Left lung (tissue), 4 donors: ENCODE measurements at regions not wholly inside any gene's neighbourhood (a gene's known extent, or its start where the extent isn't known, plus 50 kb on each side); places are given as distances from the start of the nearest gene placed in this dataset.

Experiments
- ATAC-seq: fragments of 200-7000 bp; cut with Tn5 transposase; one replicate; pipeline ENCODE4 v1.9.1; 2020; ENCODE audit warnings: moderate library complexity
- DNase-seq, 4 donors: peaks; one replicate each; pipeline ENCODE4 v3.0.0-alpha.2; 2013 to 2020
- H3K27ac ChIP-seq, 2 donors: fragments of 200-600 bp; sonication (generic) in 1 of 2; one replicate each; pipeline versions ENCODE4 v1.5.0 to v1.8.0; 2020 to 2021
- H3K27me3 ChIP-seq, 2 donors: fragments of 200-600 bp; sonication (generic) in 1 of 2; one replicate each; pipeline versions ENCODE4 v1.5.0 to v1.8.0; 2020 to 2021
- H3K36me3 ChIP-seq, 2 donors: fragments of 200-600 bp; sonication (generic) in 1 of 2; one replicate each; pipeline versions ENCODE4 v1.5.0 to v1.8.0; 2020 to 2021
- H3K4me1 ChIP-seq, 2 donors: fragments of 200-600 bp; one replicate each; pipeline ENCODE4 v1.8.0; 2021
- H3K4me3 ChIP-seq, 2 donors: fragments of 200-600 bp; sonication (generic) in 1 of 2; one replicate each; pipeline versions ENCODE4 v1.5.0 to v1.8.0; 2020 to 2021; ENCODE audit warnings: mild to moderate bottlenecking in 1 of 2
- H3K9me3 ChIP-seq, 2 donors: fragments of 200-600 bp; sonication (generic) in 1 of 2; one replicate each; pipeline versions ENCODE4 v1.5.0 to v1.8.0; 2020 to 2021
- intact Hi-C, 2 donors: fragments of 100-400 bp; cut with DNase I; formaldehyde crosslinking; loops; one replicate each; pipeline versions ENCODE4 v1.11.2 to v1.14.2; 2022
- TF ChIP-seq, protein P1 (sequence below), 2 donors: fragments of 200-600 bp; sonication (generic) in 1 of 2; IDR thresholded peaks; one replicate each; pipeline versions ENCODE4 v1.5.0 to v1.8.0; 2021; ENCODE audit warnings: antibody characterized with exemption in 2 of 2
- donor health status: DM: no; HTN: yes; CAD: no.
- donor health status: DM: no; HTN: no; CAD: no.

DNA sequence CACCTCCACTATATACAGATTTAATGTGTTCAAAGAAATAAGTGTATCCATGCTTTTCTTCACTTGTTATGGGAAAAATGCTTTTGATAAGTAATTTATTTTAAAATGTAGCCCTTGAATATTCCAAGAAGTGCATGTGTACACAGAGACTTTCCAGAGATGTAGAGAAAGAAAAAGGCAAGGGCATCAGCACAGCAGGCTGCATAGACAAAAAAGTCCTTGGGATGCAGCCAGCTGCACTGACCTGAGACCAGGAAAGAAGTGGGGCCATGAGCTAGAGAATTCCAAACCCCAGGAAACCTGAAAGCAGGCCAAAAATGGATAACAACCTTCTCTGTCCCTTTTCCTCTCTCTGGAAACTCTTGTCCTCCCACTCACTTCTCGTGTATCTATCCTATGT, 51.6 kb upstream of the PRDM8 start:
- DNase-seq = no peak
- Histone ChIP-seq H3K4me3 (no peak overlapping the region), H3K27ac (no peak overlapping the region), H3K27me3 (no peaks in the 10 kb centered on the region), H3K4me1 (peaks cover 0 to 23% of the 10 kb centered on the region in 2 donors), H3K36me3 (no peaks in the 10 kb centered on the region), H3K9me3 (no peaks in the 10 kb centered on the region)
- ATAC-seq = no peak
- intact Hi-C loops = no loop called here
- TF ChIP-seq, protein P1, sequence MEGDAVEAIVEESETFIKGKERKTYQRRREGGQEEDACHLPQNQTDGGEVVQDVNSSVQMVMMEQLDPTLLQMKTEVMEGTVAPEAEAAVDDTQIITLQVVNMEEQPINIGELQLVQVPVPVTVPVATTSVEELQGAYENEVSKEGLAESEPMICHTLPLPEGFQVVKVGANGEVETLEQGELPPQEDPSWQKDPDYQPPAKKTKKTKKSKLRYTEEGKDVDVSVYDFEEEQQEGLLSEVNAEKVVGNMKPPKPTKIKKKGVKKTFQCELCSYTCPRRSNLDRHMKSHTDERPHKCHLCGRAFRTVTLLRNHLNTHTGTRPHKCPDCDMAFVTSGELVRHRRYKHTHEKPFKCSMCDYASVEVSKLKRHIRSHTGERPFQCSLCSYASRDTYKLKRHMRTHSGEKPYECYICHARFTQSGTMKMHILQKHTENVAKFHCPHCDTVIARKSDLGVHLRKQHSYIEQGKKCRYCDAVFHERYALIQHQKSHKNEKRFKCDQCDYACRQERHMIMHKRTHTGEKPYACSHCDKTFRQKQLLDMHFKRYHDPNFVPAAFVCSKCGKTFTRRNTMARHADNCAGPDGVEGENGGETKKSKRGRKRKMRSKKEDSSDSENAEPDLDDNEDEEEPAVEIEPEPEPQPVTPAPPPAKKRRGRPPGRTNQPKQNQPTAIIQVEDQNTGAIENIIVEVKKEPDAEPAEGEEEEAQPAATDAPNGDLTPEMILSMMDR (IDR thresholded peaks at IDR 0.05) = no peak

DNA sequence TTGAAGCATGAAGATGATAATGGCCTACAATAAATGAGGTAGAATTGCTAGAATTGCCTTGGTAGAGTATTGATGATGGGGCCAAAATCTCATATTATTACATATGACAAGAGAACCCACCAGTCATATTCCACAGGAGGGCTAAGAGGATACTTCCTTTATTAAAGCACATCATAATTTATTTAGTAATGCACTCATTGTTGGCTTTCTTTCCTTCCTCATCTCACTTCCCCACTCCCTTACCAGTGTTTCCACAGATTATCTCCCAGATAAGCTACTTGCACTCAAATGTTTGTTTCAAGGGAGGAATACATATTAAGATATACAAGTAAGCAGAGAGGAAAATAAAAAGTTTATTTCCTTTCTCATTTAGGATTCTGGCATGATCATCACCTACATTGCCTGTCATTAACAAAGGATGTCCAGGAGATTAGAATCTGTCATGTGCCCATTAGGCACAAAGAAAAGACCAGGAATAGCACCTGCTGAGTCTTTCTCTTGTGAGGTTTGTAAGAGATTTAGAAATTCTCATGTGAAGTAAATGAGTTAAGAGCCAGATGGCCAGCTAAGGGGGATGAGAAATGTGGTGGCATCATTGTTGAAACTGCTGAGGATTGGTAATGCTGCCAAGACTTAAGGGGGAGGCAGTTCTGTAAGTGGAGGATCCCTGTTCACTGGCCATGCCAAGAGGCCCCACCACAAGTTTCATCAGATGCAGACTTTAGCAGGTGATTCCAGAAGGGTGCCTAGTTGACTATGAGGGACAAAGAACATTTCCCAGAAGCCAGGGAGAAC, 52.4 kb upstream of the PRDM8 start:
- Histone ChIP-seq H3K9me3 (no peaks in the 10 kb centered on the region), H3K36me3 (no peaks in the 10 kb centered on the region), H3K27me3 (no peaks in the 10 kb centered on the region), H3K4me3 (no peak overlapping the region), H3K27ac (no peak overlapping the region), H3K4me1 (peaks cover 0 to 30% of the 10 kb centered on the region in 2 donors)
- intact Hi-C loops = no loop called here
- ATAC-seq (no peak), DNase-seq (no peak)
- TF ChIP-seq, protein P1 (IDR thresholded peaks at IDR 0.05) = no peak

DNA sequence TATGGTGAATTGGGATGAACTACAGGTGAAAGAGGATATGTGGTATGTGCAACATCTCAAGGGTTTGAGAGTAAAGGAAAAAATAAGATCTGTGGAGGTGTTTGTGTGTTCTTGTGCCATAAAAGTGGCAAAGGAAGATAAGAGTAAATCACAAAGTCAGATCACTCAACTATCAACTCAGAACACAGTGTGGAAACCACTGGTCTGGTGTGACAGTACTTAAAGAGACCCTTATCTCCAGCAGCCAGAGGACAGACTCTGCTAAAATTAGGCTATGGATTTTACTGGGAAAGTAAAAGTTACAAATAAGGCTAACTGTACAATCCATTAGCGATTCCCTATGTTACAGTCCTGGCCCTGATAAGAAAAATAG, 54.0 kb upstream of the PRDM8 start:
- ATAC-seq (no peak), DNase-seq (no peak)
- Histone ChIP-seq H3K27me3 (no peaks in the 10 kb centered on the region), H3K36me3 (no peaks in the 10 kb centered on the region), H3K4me3 (no peak overlapping the region), H3K4me1 (peaks cover 0 to 44% of the 10 kb centered on the region in 2 donors), H3K27ac (no peak overlapping the region), H3K9me3 (no peaks in the 10 kb centered on the region)
- TF ChIP-seq, protein P1 (IDR thresholded peaks at IDR 0.05) = no peak
- intact Hi-C loops = no loop called here

DNA sequence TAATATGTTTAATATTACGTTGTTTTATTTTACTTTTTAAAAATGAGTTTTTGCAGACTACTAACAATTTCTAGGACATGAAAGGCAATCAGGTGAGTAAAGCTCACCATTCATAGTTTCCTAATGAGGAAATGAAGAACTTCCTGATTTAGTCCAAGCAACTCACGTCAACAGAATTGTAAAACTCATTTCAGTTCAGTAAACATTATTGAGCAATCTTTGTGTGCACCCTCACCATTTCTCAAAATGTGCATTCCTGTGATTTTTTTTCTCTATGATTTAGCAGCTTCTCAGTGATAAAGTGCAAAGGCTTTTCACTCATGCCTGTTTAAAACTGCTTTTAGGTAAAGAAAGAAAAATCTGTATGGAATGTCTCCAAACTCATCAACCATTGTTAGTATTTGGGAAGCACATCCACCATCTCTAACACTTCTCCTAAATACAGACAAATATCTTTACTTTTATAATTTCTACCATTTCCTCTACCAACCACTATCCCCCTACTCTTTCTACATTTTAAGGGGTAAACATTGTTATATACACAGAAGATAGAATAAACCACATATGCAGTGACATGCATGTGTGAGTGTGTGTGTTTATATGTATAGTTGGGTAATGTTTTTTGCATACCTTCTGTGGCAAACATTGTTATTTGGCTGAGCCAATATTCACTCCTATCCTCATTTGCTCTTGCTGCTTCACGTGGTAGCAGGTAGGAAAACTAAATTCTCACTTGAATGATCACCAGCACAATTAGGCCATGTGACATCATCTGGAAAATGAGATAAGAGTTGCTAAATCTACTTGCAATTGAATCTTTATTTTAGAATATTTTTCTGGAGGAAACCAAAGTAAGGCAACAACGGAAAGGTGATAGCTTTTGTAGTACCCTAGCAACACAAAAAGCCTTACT, 54.7 kb upstream of the PRDM8 start:
- no peak for DNase-seq

More for the DNA sequence above, 54.7 kb upstream of the PRDM8 start:
- H3K36me3 ChIP-seq = no peaks in the 10 kb centered on the region
- TF ChIP-seq, protein P1 (IDR thresholded peaks at IDR 0.05) = no peak
- H3K4me3 ChIP-seq = no peak overlapping the region
- intact Hi-C loops = no loop called here
- H3K9me3 ChIP-seq = no peaks in the 10 kb centered on the region
- peak; percentile 39 for ATAC-seq
- no peaks in the 10 kb centered on the region for H3K27me3 ChIP-seq
- peaks cover 0 to 45% of the 10 kb centered on the region in 2 donors for H3K4me1 ChIP-seq
- H3K27ac ChIP-seq = peak overlapping the region in 1 of 2 donors; percentile 38
